ENCODE measurements at regions not wholly inside any gene's neighbourhood (a gene's known extent, or its start where the extent isn't known, plus 50 kb on each side); places are given as distances from the start of the nearest gene placed in this dataset.

DNA sequence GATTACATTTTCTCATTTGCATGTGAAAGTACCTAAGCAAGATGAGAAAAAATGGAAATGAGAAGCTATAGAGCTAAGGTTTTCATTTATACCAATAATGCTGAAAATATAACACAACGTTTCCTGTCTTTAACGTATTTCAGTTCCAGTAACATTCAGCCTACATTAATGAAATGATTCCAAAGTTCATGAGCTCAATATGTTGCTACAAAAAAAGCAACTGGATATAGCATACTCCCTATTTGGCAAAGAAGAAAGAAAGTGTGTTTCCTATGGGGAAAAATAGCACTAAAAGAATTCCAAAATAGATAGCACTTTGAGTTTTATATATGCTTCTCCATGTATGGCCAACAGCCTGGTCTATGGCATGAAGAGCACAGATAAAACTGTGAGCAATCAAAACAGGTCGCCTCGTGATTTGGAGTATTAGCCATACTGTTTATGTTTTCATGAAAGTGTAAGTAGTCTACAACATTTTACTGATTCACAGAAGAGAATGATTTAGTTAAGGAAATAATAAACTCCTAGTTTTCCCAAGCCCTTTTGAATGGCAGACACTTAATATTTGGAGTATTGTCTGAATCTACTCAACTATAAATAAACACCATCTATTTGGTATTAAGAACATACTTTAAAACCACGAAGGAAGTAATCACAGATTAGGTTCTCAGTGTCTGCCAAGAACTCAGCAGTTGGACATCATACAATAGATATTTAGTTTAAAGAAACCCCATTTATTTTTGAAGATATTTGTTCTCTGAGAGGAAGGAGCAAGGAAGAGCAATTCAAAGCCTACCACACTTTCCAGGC lies 258.7 kb upstream of the RASA1 start:
- no peak overlapping the region for H3K4me3 ChIP-seq (ENCODE audit: low read length)
- no peak for TF ChIP-seq EZH2phosphoT487 (IDR thresholded peaks at IDR 0.05; ENCODE audit: borderline replicate concordance, low read length)
- TF ChIP-seq, protein P1, sequence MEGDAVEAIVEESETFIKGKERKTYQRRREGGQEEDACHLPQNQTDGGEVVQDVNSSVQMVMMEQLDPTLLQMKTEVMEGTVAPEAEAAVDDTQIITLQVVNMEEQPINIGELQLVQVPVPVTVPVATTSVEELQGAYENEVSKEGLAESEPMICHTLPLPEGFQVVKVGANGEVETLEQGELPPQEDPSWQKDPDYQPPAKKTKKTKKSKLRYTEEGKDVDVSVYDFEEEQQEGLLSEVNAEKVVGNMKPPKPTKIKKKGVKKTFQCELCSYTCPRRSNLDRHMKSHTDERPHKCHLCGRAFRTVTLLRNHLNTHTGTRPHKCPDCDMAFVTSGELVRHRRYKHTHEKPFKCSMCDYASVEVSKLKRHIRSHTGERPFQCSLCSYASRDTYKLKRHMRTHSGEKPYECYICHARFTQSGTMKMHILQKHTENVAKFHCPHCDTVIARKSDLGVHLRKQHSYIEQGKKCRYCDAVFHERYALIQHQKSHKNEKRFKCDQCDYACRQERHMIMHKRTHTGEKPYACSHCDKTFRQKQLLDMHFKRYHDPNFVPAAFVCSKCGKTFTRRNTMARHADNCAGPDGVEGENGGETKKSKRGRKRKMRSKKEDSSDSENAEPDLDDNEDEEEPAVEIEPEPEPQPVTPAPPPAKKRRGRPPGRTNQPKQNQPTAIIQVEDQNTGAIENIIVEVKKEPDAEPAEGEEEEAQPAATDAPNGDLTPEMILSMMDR (IDR thresholded peaks at IDR 0.05; ENCODE audit: low read depth, low read length, poor library complexity, severe bottlenecking), result no peak
- no peaks in the 10 kb centered on the region for H3K36me3 ChIP-seq (ENCODE audit: control insufficient read depth, low read length)
- H3K4me1 ChIP-seq (ENCODE audit: control insufficient read depth, low read length), result no peaks in the 10 kb centered on the region
- no peak overlapping the region for H3K27ac ChIP-seq (ENCODE audit: low read depth, low read length)
- H3K79me2 ChIP-seq (ENCODE audit: control insufficient read depth, low read length), result no peaks in the 10 kb centered on the region
- peaks cover 5% of the 10 kb centered on the region; the same call in 1 of the 2 replicates for H3K27me3 ChIP-seq (ENCODE audit: control insufficient read depth, low read length)
- H4K20me1 ChIP-seq (ENCODE audit: control insufficient read depth, insufficient read depth, low read depth, low read length), result no peaks in the 10 kb centered on the region
- H3F3A ChIP-seq (ENCODE audit: control insufficient read depth, insufficient read depth), result no peaks in the 10 kb centered on the region
- H3K9me2 ChIP-seq (replicated peaks; ENCODE audit: control insufficient read depth, low read length), result no peaks in the 10 kb centered on the region
- no peaks in the 10 kb centered on the region for H3K9me3 ChIP-seq (ENCODE audit: control insufficient read depth, insufficient read depth, low read length)
- H3K4me2 ChIP-seq (ENCODE audit: low read length), result no peak overlapping the region

GRCh38 chr5:87010736-87011135 lies 256.9 kb upstream of the RASA1 start:
- H3K27ac ChIP-seq (ENCODE audit: low read depth, low read length), result no peak overlapping the region
- H3K4me2 ChIP-seq (ENCODE audit: low read length), result no peak overlapping the region
- no peaks in the 10 kb centered on the region for H3F3A ChIP-seq (ENCODE audit: control insufficient read depth, insufficient read depth)
- no peaks in the 10 kb centered on the region for H3K4me1 ChIP-seq (ENCODE audit: control insufficient read depth, low read length)
- no peaks in the 10 kb centered on the region for H3K9me3 ChIP-seq (ENCODE audit: control insufficient read depth, insufficient read depth, low read length)
- no peaks in the 10 kb centered on the region for H4K20me1 ChIP-seq (ENCODE audit: control insufficient read depth, insufficient read depth, low read depth, low read length)
- H3K9me2 ChIP-seq (replicated peaks; ENCODE audit: control insufficient read depth, low read length), result no peaks in the 10 kb centered on the region
- TF ChIP-seq, protein P1 (IDR thresholded peaks at IDR 0.05; ENCODE audit: low read depth, low read length, poor library complexity, severe bottlenecking), result no peak
- no peak for TF ChIP-seq EZH2phosphoT487 (IDR thresholded peaks at IDR 0.05; ENCODE audit: borderline replicate concordance, low read length)
- no peaks in the 10 kb centered on the region for H3K79me2 ChIP-seq (ENCODE audit: control insufficient read depth, low read length)
- H3K4me3 ChIP-seq (ENCODE audit: low read length), result no peak overlapping the region
- H3K27me3 ChIP-seq (ENCODE audit: control insufficient read depth, low read length), result peaks cover 5% of the 10 kb centered on the region; the same call in 1 of the 2 replicates
- H3K36me3 ChIP-seq (ENCODE audit: control insufficient read depth, low read length), result no peaks in the 10 kb centered on the region

DNA sequence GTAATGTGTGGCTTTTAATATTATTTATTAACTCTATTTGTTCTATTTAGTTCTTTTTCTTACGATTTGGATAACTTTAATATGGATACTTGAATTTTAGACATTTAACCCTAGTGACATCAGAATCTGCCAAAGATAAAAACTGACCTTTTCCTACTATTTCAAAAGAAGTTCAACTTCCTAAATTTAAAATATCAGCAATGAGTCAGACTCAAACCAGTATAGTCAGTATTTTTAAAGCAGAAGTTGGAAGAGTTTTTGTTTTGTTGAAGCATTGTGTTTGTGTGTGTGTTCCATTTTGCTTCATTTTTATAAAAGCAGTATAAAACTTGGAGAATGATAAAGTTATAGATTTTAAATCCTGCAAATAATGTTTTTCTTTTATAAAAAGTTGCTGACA lies 251.8 kb upstream of the RASA1 start:
- H3K4me3 ChIP-seq (ENCODE audit: low read length), result no peak overlapping the region
- no peaks in the 10 kb centered on the region for H4K20me1 ChIP-seq (ENCODE audit: control insufficient read depth, insufficient read depth, low read depth, low read length)
- no peak overlapping the region for H3K4me2 ChIP-seq (ENCODE audit: low read length)
- peaks cover under 1% of the 10 kb centered on the region; the same call in 1 of the 2 replicates for H3K27me3 ChIP-seq (ENCODE audit: control insufficient read depth, low read length)
- no peak overlapping the region for H3K27ac ChIP-seq (ENCODE audit: low read depth, low read length)
- no peaks in the 10 kb centered on the region for H3K36me3 ChIP-seq (ENCODE audit: control insufficient read depth, low read length)
- H3K9me2 ChIP-seq (replicated peaks; ENCODE audit: control insufficient read depth, low read length), result no peaks in the 10 kb centered on the region
- H3F3A ChIP-seq (ENCODE audit: control insufficient read depth, insufficient read depth), result no peaks in the 10 kb centered on the region
- no peaks in the 10 kb centered on the region for H3K9me3 ChIP-seq (ENCODE audit: control insufficient read depth, insufficient read depth, low read length)
- TF ChIP-seq EZH2phosphoT487 (IDR thresholded peaks at IDR 0.05; ENCODE audit: borderline replicate concordance, low read length), result no peak
- TF ChIP-seq, protein P1 (IDR thresholded peaks at IDR 0.05; ENCODE audit: low read depth, low read length, poor library complexity, severe bottlenecking), result no peak
- no peaks in the 10 kb centered on the region for H3K79me2 ChIP-seq (ENCODE audit: control insufficient read depth, low read length)
- H3K4me1 ChIP-seq (ENCODE audit: control insufficient read depth, low read length), result peaks cover 10% of the 10 kb centered on the region
